GM13976 (cell line): ENCODE measurements at regions not wholly inside any gene's neighbourhood (a gene's known extent, or its start where the extent isn't known, plus 50 kb on each side); places are given as distances from the start of the nearest gene placed in this dataset.

ENCODE experiments used
- DNase-seq: peaks from one replicate; pipeline ENCODE4 v3.0.0; 2012; ENCODE audit warnings: low spot score
- in situ Hi-C: fragments of 300-500 bp; cut with MboI; formaldehyde crosslinking; loops from one replicate; pipeline ENCODE4 v1.12.0; 2022; ENCODE audit warnings: low sequenced_read_pairs, mixed read lengths, inconsistent platforms; ENCODE audit not compliant: unreplicated experiment
- TF ChIP-seq, protein P1 (sequence below): IDR thresholded peaks from 2 replicates; pipeline ENCODE4 v1.5.1; 2012; ENCODE audit warnings: borderline replicate concordance, mild to moderate bottlenecking; ENCODE audit not compliant: insufficient read depth; ENCODE audit errors: extremely low read depth, missing control alignments, control extremely low read depth

GRCh38 chr5:158032246-158032645 lies 173.3 kb upstream of the CLINT1 start:
- TF ChIP-seq, protein P1, sequence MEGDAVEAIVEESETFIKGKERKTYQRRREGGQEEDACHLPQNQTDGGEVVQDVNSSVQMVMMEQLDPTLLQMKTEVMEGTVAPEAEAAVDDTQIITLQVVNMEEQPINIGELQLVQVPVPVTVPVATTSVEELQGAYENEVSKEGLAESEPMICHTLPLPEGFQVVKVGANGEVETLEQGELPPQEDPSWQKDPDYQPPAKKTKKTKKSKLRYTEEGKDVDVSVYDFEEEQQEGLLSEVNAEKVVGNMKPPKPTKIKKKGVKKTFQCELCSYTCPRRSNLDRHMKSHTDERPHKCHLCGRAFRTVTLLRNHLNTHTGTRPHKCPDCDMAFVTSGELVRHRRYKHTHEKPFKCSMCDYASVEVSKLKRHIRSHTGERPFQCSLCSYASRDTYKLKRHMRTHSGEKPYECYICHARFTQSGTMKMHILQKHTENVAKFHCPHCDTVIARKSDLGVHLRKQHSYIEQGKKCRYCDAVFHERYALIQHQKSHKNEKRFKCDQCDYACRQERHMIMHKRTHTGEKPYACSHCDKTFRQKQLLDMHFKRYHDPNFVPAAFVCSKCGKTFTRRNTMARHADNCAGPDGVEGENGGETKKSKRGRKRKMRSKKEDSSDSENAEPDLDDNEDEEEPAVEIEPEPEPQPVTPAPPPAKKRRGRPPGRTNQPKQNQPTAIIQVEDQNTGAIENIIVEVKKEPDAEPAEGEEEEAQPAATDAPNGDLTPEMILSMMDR, result no peak
- in situ Hi-C loops, result no loop called here

GRCh38 chr5:158027806-158028775 lies 169.1 kb upstream of the CLINT1 start:
- in situ Hi-C loops, result no loop called here
- TF ChIP-seq, protein P1, result no peak
- no peak for DNase-seq

More at GRCh38 chr5:158032246-158032645, 173.3 kb upstream of the CLINT1 start:
- no peak for DNase-seq

DNA sequence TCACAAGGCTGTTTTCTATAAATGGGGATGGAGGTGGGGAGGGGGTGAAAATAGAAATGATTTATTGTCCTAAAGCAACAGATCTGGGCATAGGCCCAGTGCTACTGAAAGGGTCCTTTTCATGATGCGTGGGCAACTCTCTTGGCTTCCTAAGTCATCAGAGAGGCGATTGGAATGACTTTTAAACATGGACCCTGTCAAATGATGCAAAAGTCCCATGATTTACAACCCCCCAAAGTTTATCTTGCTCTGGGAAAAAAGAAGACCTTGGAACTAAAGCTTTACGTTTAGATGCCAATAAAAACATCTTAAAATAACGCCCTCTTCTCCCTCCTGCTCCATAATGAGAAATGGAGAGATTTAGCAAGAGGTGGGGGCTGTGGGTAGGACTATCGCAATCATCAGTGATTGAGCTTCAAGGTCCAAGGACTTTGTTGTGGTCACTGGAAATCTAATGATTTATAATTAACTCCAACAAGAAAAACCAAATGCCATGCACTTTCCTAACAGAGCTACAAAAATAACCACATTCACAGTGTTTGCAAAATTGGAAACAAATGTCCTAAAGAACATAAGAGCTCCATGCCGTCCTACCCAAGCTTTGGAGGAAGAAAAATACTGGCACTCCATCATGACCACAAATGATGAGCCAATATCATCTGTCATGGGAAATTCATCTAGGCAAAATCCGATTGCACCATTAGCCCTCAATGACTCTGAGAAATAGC lies 167.5 kb upstream of the CLINT1 start:
- in situ Hi-C loops, result no loop called here

GRCh38 chr5:158023266-158023665 lies 164.3 kb upstream of the CLINT1 start:
- TF ChIP-seq, protein P1, result no peak
- DNase-seq, result no peak
- in situ Hi-C loops, result no loop called here

More for the DNA sequence above, 167.5 kb upstream of the CLINT1 start:
- DNase-seq, result no peak
- TF ChIP-seq, protein P1, result no peak

- TF ChIP-seq, protein P1, result no peak
- DNase-seq, result no peak
- in situ Hi-C loops, result no loop called here
These were observed 163.9 kb upstream of the CLINT1 start for GRCh38 chr5:158022837-158023236.

GRCh38 chr5:158022393-158022792 lies 163.4 kb upstream of the CLINT1 start:
- in situ Hi-C loops, result no loop called here
- no peak for DNase-seq
- TF ChIP-seq, protein P1, result no peak
